ENCODE measurements at regions not wholly inside any gene's neighbourhood (a gene's known extent, or its start where the extent isn't known, plus 50 kb on each side); places are given as distances from the start of the nearest gene placed in this dataset.

DNA sequence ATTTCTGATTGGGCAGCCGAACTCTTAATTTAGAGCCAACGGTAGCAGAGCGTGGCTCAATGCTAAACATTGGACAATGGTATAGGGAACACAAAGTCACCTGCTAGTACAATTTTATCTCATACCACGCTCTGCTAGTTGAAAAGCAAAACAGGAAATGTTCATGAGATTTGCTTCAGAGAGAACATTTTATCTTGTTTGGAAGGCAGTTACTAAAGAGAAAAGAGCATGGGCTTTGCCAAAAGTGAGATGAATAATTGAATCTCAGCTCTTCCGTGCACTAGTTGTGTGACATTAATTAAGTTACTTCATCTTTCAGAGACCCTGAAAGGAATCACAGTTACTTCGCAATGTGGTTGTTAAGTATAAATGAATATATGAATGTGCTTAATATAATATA lies 161.5 kb upstream of the FAM13C start:
- CTCF ChIA-PET: no interaction called here
- no peak for TF ChIP-seq L3MBTL2 (conservative IDR thresholded peaks at IDR 0.05)
- no peak for TF ChIP-seq SP1 (IDR thresholded peaks at IDR 0.05)
- TF ChIP-seq CTBP1 (IDR thresholded peaks at IDR 0.05; ENCODE audit: borderline replicate concordance): no peak
- no peak for TF ChIP-seq ZNF384 (IDR thresholded peaks at IDR 0.05)
- TF ChIP-seq HDGF (IDR thresholded peaks at IDR 0.05; ENCODE audit: borderline replicate concordance): no peak
- no peak for TF ChIP-seq LEF1 (IDR thresholded peaks at IDR 0.05; ENCODE audit: borderline replicate concordance)
- no peak for TF ChIP-seq FOXK2 (IDR thresholded peaks at IDR 0.05)
- TF ChIP-seq FOXA1 (IDR thresholded peaks at IDR 0.05): no peak
- no peak for TF ChIP-seq ELF4 (IDR thresholded peaks at IDR 0.05)
- TF ChIP-seq TARDBP (IDR thresholded peaks at IDR 0.05): no peak
- POLR2A ChIA-PET: no interaction called here
- DNase-seq (ENCODE audit: extremely low spot score): no peak

GRCh38 chr10:59517996-59518395 lies 155.6 kb upstream of the FAM13C start:
- DNase-seq (ENCODE audit: extremely low spot score): no peak
- POLR2A ChIA-PET: no interaction called here
- CTCF ChIA-PET: no interaction called here
- TF ChIP-seq LEF1 (IDR thresholded peaks at IDR 0.05; ENCODE audit: borderline replicate concordance) (no peak), L3MBTL2 (conservative IDR thresholded peaks at IDR 0.05) (no peak), ELF4 (IDR thresholded peaks at IDR 0.05) (no peak), FOXA1 (IDR thresholded peaks at IDR 0.05) (no peak), SP1 (IDR thresholded peaks at IDR 0.05) (no peak), BHLHE40 (IDR thresholded peaks at IDR 0.05; ENCODE audit: borderline replicate concordance) (no peak), FOXM1 (IDR thresholded peaks at IDR 0.05; ENCODE audit: borderline replicate concordance) (no peak), SUZ12 (IDR thresholded peaks at IDR 0.05) (no peak), ZNF384 (IDR thresholded peaks at IDR 0.05) (no peak)
- TF ChIP-seq, protein P1, sequence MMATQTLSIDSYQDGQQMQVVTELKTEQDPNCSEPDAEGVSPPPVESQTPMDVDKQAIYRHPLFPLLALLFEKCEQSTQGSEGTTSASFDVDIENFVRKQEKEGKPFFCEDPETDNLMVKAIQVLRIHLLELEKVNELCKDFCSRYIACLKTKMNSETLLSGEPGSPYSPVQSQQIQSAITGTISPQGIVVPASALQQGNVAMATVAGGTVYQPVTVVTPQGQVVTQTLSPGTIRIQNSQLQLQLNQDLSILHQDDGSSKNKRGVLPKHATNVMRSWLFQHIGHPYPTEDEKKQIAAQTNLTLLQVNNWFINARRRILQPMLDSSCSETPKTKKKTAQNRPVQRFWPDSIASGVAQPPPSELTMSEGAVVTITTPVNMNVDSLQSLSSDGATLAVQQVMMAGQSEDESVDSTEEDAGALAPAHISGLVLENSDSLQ (IDR thresholded peaks at IDR 0.05): no peak

GRCh38 chr10:59517341-59517899 lies 155.1 kb upstream of the FAM13C start:
- no peak for TF ChIP-seq HDGF (IDR thresholded peaks at IDR 0.05; ENCODE audit: borderline replicate concordance)
- TF ChIP-seq FOXK2 (IDR thresholded peaks at IDR 0.05): no peak
- TF ChIP-seq TARDBP (IDR thresholded peaks at IDR 0.05): no peak
- TF ChIP-seq ZNF384 (IDR thresholded peaks at IDR 0.05): no peak
- TF ChIP-seq ELF4 (IDR thresholded peaks at IDR 0.05): no peak
- TF ChIP-seq, protein P1 (IDR thresholded peaks at IDR 0.05): no peak
- no peak for TF ChIP-seq SP1 (IDR thresholded peaks at IDR 0.05)
- no peak for TF ChIP-seq ARNT (IDR thresholded peaks at IDR 0.05)
- no peak for TF ChIP-seq CTBP1 (IDR thresholded peaks at IDR 0.05; ENCODE audit: borderline replicate concordance)
- no peak for TF ChIP-seq BHLHE40 (IDR thresholded peaks at IDR 0.05; ENCODE audit: borderline replicate concordance)
- TF ChIP-seq LEF1 (IDR thresholded peaks at IDR 0.05; ENCODE audit: borderline replicate concordance): no peak
- TF ChIP-seq FOXA1 (IDR thresholded peaks at IDR 0.05): no peak
- TF ChIP-seq L3MBTL2 (conservative IDR thresholded peaks at IDR 0.05): no peak
- TF ChIP-seq NFRKB (IDR thresholded peaks at IDR 0.05): no peak
- POLR2A ChIA-PET: no interaction called here

DNA sequence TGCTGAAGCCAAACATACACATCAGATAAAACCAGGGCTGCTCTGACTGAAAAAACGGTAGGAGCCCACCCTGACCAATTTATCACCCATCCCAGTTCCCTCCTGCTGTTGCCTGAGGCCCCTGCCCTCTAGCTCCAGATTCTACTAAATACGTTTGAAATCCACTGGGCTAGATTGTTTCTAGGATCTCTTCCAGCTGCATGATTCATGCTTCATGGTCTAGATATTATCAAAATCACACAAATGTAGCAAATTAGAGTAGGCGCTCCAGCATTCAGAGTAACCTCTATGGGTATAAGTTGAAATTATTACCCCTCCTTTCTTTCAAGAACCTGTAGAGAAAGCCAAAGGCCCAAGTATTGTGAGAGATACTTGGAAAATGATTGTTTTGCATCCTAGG lies 151.2 kb upstream of the FAM13C start:
- ChIA-PET POLR2A (no interaction called here), CTCF (no interaction called here)
- no peak for TF ChIP-seq CTBP1 (IDR thresholded peaks at IDR 0.05; ENCODE audit: borderline replicate concordance)
- no peak for TF ChIP-seq HDGF (IDR thresholded peaks at IDR 0.05; ENCODE audit: borderline replicate concordance)
- no peak for TF ChIP-seq SP1 (IDR thresholded peaks at IDR 0.05)
- no peak for TF ChIP-seq BHLHE40 (IDR thresholded peaks at IDR 0.05; ENCODE audit: borderline replicate concordance)
- TF ChIP-seq FOXK2 (IDR thresholded peaks at IDR 0.05): no peak
- TF ChIP-seq LEF1 (IDR thresholded peaks at IDR 0.05; ENCODE audit: borderline replicate concordance): no peak
- no peak for TF ChIP-seq FOXM1 (IDR thresholded peaks at IDR 0.05; ENCODE audit: borderline replicate concordance)
- no peak for TF ChIP-seq ARNT (IDR thresholded peaks at IDR 0.05)
- TF ChIP-seq, protein P1 (IDR thresholded peaks at IDR 0.05): no peak
- TF ChIP-seq NFRKB (IDR thresholded peaks at IDR 0.05): no peak
- no peak for TF ChIP-seq SUZ12 (IDR thresholded peaks at IDR 0.05)
- TF ChIP-seq ELF4 (IDR thresholded peaks at IDR 0.05): no peak
- no peak for TF ChIP-seq TARDBP (IDR thresholded peaks at IDR 0.05)
- no peak for TF ChIP-seq L3MBTL2 (conservative IDR thresholded peaks at IDR 0.05)
- TF ChIP-seq ZNF384 (IDR thresholded peaks at IDR 0.05): no peak
- no peak for TF ChIP-seq FOXA1 (IDR thresholded peaks at IDR 0.05)
- DNase-seq (ENCODE audit: extremely low spot score): no peak

More at GRCh38 chr10:59517341-59517899, 155.1 kb upstream of the FAM13C start:
- CTCF ChIA-PET: no interaction called here
- no peak for DNase-seq (ENCODE audit: extremely low spot score)

GRCh38 chr10:59512951-59513350 lies 150.6 kb upstream of the FAM13C start:
- DNase-seq (ENCODE audit: extremely low spot score): no peak
- TF ChIP-seq ELF4 (IDR thresholded peaks at IDR 0.05): no peak
- TF ChIP-seq L3MBTL2 (conservative IDR thresholded peaks at IDR 0.05): no peak
- TF ChIP-seq TARDBP (IDR thresholded peaks at IDR 0.05): no peak
- no peak for TF ChIP-seq SP1 (IDR thresholded peaks at IDR 0.05)
- CTCF ChIA-PET: no interaction called here

GRCh38 chr10:59508956-59509355 lies 146.6 kb upstream of the FAM13C start:
- CTCF ChIA-PET: no interaction called here
- no peak for TF ChIP-seq BHLHE40 (IDR thresholded peaks at IDR 0.05; ENCODE audit: borderline replicate concordance)
- no peak for TF ChIP-seq FOXM1 (IDR thresholded peaks at IDR 0.05; ENCODE audit: borderline replicate concordance)

More at GRCh38 chr10:59512951-59513350, 150.6 kb upstream of the FAM13C start:
- POLR2A ChIA-PET: no interaction called here

More at GRCh38 chr10:59508956-59509355, 146.6 kb upstream of the FAM13C start:
- POLR2A ChIA-PET: no interaction called here
- no peak for DNase-seq (ENCODE audit: extremely low spot score)
